K562 (cell line): ENCODE measurements at regions not wholly inside any gene's neighbourhood (a gene's known extent, or its start where the extent isn't known, plus 50 kb on each side); places are given as distances from the start of the nearest gene placed in this dataset.
A peak's percentile ranks its signal among the peaks of the same experiment; 100 is the strongest.

ENCODE experiments used
- ATAC-seq: fragments of 200-7000 bp; cut with Tn5 transposase; 3 replicates; pipeline ENCODE4 v1.9.1; 2020; ENCODE audit warnings: moderate library complexity
- BruUV-seq: library from RNA; stranded (reverse); fragments of 400-500 nt; replicated peaks from 2 replicates; lab custom pipeline; 2021; lab: Mats Ljungman, UMichigan
- CTCF ChIA-PET: fragments of 300-600 bp; formaldehyde crosslinking; extraction: SDS; loops from one replicate; lab custom pipeline; 2021; ENCODE audit warnings: low intra/inter-chr PET ratio; lab: Yijun Ruan, JAX
- POLR2A ChIA-PET: fragments of 300-600, 350-650 bp; sonication (Branson Sonifier 250); formaldehyde crosslinking; extraction: SDS; loops from one replicate; lab custom pipeline; 2021; ENCODE audit warnings: antibody characterized with exemption, inconsistent platforms; lab: Yijun Ruan, JAX
- DNase-seq, 4 experiments: peaks; one replicate each; pipeline versions ENCODE4 v3.0.0 to v3.0.0-alpha.2; 2011 to 2018; ENCODE audit warnings: low spot score in 3 of 4, mixed read lengths in 3 of 4; ENCODE audit errors: extremely low read depth in 1 of 4
- FAIRE-seq: peaks from 2 replicates; lab custom pipeline; 2011; peaks lifted over from hg19 to GRCh38; lab: Jason Lieb, UNC
- H2AFZ ChIP-seq: 2 replicates; pipeline ENCODE4 v1.6.0; 2011; ENCODE audit warnings: low read depth, low read length, control low read depth, inconsistent platforms
- H3K27ac ChIP-seq: fragments of 200-600 bp; 3 replicates; pipeline ENCODE4 v1.8.0; 2011; ENCODE audit warnings: low read depth, mild to moderate bottlenecking, control low read depth, inconsistent platforms, low read length, moderate library complexity, mixed read lengths; ENCODE audit errors: extremely low read depth
- H3K27me3 ChIP-seq, 2 experiments: fragments of 300-600 bp in 1 of 2; 2 replicates in 1 of 2; 3 replicates in 1 of 2; pipeline versions ENCODE4 v1.6.0 to v1.8.0; 2011; ENCODE audit warnings: inconsistent platforms in 2 of 2, low read length in 2 of 2, mild to moderate bottlenecking in 1 of 2, mixed read lengths in 1 of 2, moderate library complexity in 1 of 2; ENCODE audit not compliant: control insufficient read depth in 2 of 2, insufficient read depth in 2 of 2
- H3K36me3 ChIP-seq: fragments of 300-600 bp; 3 replicates; pipeline ENCODE4 v1.8.0; 2011; ENCODE audit warnings: mild to moderate bottlenecking, low read length, inconsistent platforms; ENCODE audit not compliant: control insufficient read depth, insufficient read depth
- H3K4me1 ChIP-seq, 2 experiments: fragments of 200-600 bp in 1 of 2; replicated peaks in 1 of 2; 2 replicates in 1 of 2; 3 replicates in 1 of 2; pipeline versions ENCODE4 v1.5.1 to v1.8.0; 2011; ENCODE audit warnings: inconsistent platforms in 2 of 2, low read length in 2 of 2, mild to moderate bottlenecking in 1 of 2, mixed read lengths in 1 of 2, moderate library complexity in 1 of 2; ENCODE audit not compliant: control insufficient read depth in 2 of 2, insufficient read depth in 2 of 2
- H3K4me2 ChIP-seq: 2 replicates; pipeline ENCODE4 v1.6.1; 2011; ENCODE audit warnings: low read length, control low read depth, inconsistent platforms, mixed read lengths; ENCODE audit not compliant: insufficient read depth
- H3K4me3 ChIP-seq: fragments of 200-600 bp; sonication (generic), shearing (Covaris generic); 2 replicates; pipeline ENCODE4 v1.5.1; 2016; ENCODE audit warnings: control low read depth, inconsistent platforms
- H3K79me2 ChIP-seq: fragments of 200-600 bp; 3 replicates; pipeline ENCODE4 v1.8.0; 2011; ENCODE audit warnings: low read length, inconsistent platforms; ENCODE audit not compliant: control insufficient read depth, insufficient read depth
- H3K9ac ChIP-seq, 2 experiments: 2 replicates each; pipeline versions ENCODE4 v1.6.0 to v1.6.1; 2011; ENCODE audit warnings: low read depth in 2 of 2, low read length in 2 of 2, control low read depth in 1 of 2, inconsistent platforms in 1 of 2, mild to moderate bottlenecking in 1 of 2, mixed read lengths in 1 of 2; ENCODE audit not compliant: insufficient read depth in 1 of 2
- H3K9me1 ChIP-seq: one replicate; pipeline ENCODE4 v1.6.0; 2011; ENCODE audit warnings: inconsistent platforms, mild to moderate bottlenecking, low read length, moderate library complexity; ENCODE audit not compliant: control insufficient read depth, insufficient read depth
- H3K9me3 ChIP-seq: replicated peaks from 2 replicates; pipeline ENCODE4 v1.5.1; 2011; ENCODE audit warnings: low read depth, low read length, inconsistent platforms; ENCODE audit not compliant: control insufficient read depth, insufficient read depth
- H4K20me1 ChIP-seq: replicated peaks from 2 replicates; pipeline ENCODE4 v1.6.1; 2011; ENCODE audit warnings: low read length, inconsistent platforms, mixed read lengths; ENCODE audit not compliant: control insufficient read depth, insufficient read depth
- ATF1 ChIP-seq, 2 experiments: fragments of 450-650 bp in 1 of 2; IDR thresholded peaks; 2 replicates each; pipeline ENCODE4 v1.6.1; 2016; ENCODE audit warnings: missing compliant biosample characterization in 1 of 2, missing genetic modification characterization in 1 of 2
- CBFA2T3 ChIP-seq: fragments of 450-650 bp; IDR thresholded peaks from 2 replicates; pipeline ENCODE4 v1.6.1; 2017
- FOXK2 ChIP-seq, 2 experiments: fragments of 450-650 bp; IDR thresholded peaks in 1 of 2; conservative IDR thresholded peaks in 1 of 2; 2 replicates each; pipeline ENCODE4 v1.6.1; 2016; ENCODE audit warnings: low read depth in 2 of 2, mild to moderate bottlenecking in 1 of 2
- HNRNPL ChIP-seq: fragments of 200-400 bp; formaldehyde crosslinking; IDR thresholded peaks from 2 replicates; pipeline ENCODE4 v1.6.1; 2017; ENCODE audit warnings: low read depth, mild to moderate bottlenecking, low read length
- NUFIP1 ChIP-seq: fragments of 450-650 bp; IDR thresholded peaks from 2 replicates; pipeline ENCODE4 v1.6.1; 2018; ENCODE audit not compliant: partially characterized antibody
- SMAD3 ChIP-seq: fragments of 450-650 bp; formaldehyde crosslinking; conservative IDR thresholded peaks from 2 replicates; pipeline ENCODE4 v1.4.0; 2020; ENCODE audit warnings: mild to moderate bottlenecking
- TRIM28 ChIP-seq: fragments of 450-650 bp; IDR thresholded peaks from 2 replicates; pipeline ENCODE4 v1.6.1; 2017
- ZNF175 ChIP-seq: fragments of 200-800 bp; sonication (Bioruptor generic); IDR thresholded peaks from 2 replicates; pipeline ENCODE4 v1.6.1; 2016; ENCODE audit warnings: low read depth, mild to moderate bottlenecking, missing genetic modification characterization, missing compliant biosample characterization
- ZNF354B ChIP-seq: fragments of 250-450 bp; sonication (Bioruptor Pico); IDR thresholded peaks from 2 replicates; pipeline ENCODE4 v1.4.0; 2020
- ZNF766 ChIP-seq: fragments of 200-800 bp; sonication (Bioruptor generic); conservative IDR thresholded peaks from 2 replicates; pipeline ENCODE4 v1.6.1; 2016; ENCODE audit warnings: missing genetic modification characterization, missing compliant biosample characterization
- ZNF780A ChIP-seq: fragments of 250-450 bp; sonication (Bioruptor Pico); IDR thresholded peaks from 2 replicates; pipeline ENCODE4 v1.5.0; 2021; ENCODE audit warnings: mild to moderate bottlenecking
- ZNF79 ChIP-seq: fragments of 250-450 bp; sonication (Bioruptor Pico); IDR thresholded peaks from 2 replicates; pipeline ENCODE4 v1.4.0; 2020; ENCODE audit warnings: low read depth, mild to moderate bottlenecking, moderate library complexity
- WGBS: fragments of 100-300 bp; shearing (Covaris generic); methylation state at CpG from one replicate; pipeline ENCODE4 v1.1.6; 2016; ENCODE audit warnings: low coverage, mixed read lengths; ENCODE audit not compliant: insufficient coverage; ENCODE audit errors: missing lambda C conversion rate; 5-methylcytosine and 5-hydroxymethylcytosine counted together
- in situ Hi-C: fragments of 300-500 bp; cut with MboI; formaldehyde crosslinking; loops from 4 replicates; pipeline ENCODE4 v1.15.0; 2018; ENCODE audit warnings: inconsistent platforms, mixed read lengths
- intact Hi-C: fragments of 100-400 bp; cut with micrococcal nuclease; formaldehyde crosslinking; loops from 2 replicates; pipeline ENCODE4 v1.14.2; 2022
- TF ChIP-seq, protein P1 (sequence below): fragments of 250-450 bp; sonication (Bioruptor Pico); IDR thresholded peaks from 2 replicates; pipeline ENCODE4 v1.4.0; 2020
- TF ChIP-seq, protein P2 (sequence below): fragments of 250-450 bp; sonication (Bioruptor Pico); IDR thresholded peaks from 2 replicates; pipeline ENCODE4 v1.8.0; 2022; ENCODE audit warnings: inconsistent platforms
- TF ChIP-seq, protein P3 (sequence below): fragments of 250-450 bp; sonication (Bioruptor Pico); IDR thresholded peaks from 2 replicates; pipeline ENCODE4 v1.8.0; 2022; ENCODE audit warnings: moderate library complexity, mild to moderate bottlenecking, inconsistent platforms

DNA sequence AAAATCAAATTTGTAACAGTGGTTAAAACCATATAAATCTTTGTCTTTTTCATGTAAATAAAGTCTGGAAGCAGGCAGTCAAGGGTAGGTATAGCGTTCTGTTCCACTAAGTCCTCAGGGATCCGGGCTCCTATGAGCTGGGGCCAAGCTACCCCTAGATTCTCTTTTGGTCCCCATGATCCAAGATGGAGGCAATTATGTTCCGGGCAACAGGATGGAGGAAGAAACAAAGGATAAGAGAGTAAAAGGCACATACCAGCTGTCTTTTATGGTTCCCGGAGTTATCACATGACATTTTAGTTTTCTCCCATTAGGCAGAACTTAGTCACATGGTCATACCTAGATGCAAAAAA is 224.4 kb upstream of the NFE2L3 start:
- Histone ChIP-seq H3K27me3 (no peaks in the 10 kb centered on the region), H3K36me3 (no peaks in the 10 kb centered on the region), H3K9me1 (no peaks in the 10 kb centered on the region), H3K27ac (peak overlapping the region; percentile 61; the same call in 1 of the 3 replicates), H3K9ac (no peak overlapping the region), H4K20me1 (no peaks in the 10 kb centered on the region), H3K4me1 (peaks cover 7 to 18% of the 10 kb centered on the region in 2 experiments), H3K4me2 (0 out of 2 replicates have a peak overlapping the region, but pooled peaks have one; percentile 24), H3K9me3 (no peaks in the 10 kb centered on the region; the same call in 1 of the 2 replicates), H3K79me2 (no peaks in the 10 kb centered on the region), H3K4me3 (no peak overlapping the region), H2AFZ (peak overlapping the region; percentile 62)
- ATAC-seq (no peak), FAIRE-seq (no peak), DNase-seq (no peak)
- in situ Hi-C loops, result no loop called here
- ChIA-PET CTCF (no interaction called here), POLR2A (interaction anchor here (0.5 kb wide), 1 partner anchor 141 kb away, joined by 4 read pairs; no protein-coding TSS in a partner anchor)
- intact Hi-C loops, result loop anchor here (2.0 kb wide), 1 partner anchor 31 kb away; no protein-coding TSS in a partner anchor
- BruUV-seq, result no TSS peak
- WGBS, result 27% methylated on average over 4 of the region's 4 CpGs
- TF ChIP-seq ZNF780A (CRISPR knock-in tag) (0 out of 2 replicates have a peak, but pooled peaks have one; percentile 17), ZNF79 (peak; percentile 88), ZNF766 (CRISPR knock-in tag) (peak; percentile 57; the same call in 1 of the 2 replicates), FOXK2 (conservative IDR thresholded peaks at IDR 0.05 in 1 of 2, IDR thresholded peaks at IDR 0.05 in 1 of 2; ENCODE audit: low read depth in 2 of 2) (no peak), SMAD3 (peak; percentile 79; the same call in 1 of the 2 replicates), ATF1 (CRISPR knock-in tag; IDR thresholded peaks at IDR 0.05) (no peak), ATF1 (tag; IDR thresholded peaks at IDR 0.05) (no peak), HNRNPL (no peak), NUFIP1 (no peak), CBFA2T3 (no peak), TRIM28 (no peak), ZNF175 (CRISPR knock-in tag) (peak; percentile 95), ZNF354B (CRISPR knock-in tag) (0 out of 2 replicates have a peak, but pooled peaks have one; percentile 51)
- TF ChIP-seq, protein P1, sequence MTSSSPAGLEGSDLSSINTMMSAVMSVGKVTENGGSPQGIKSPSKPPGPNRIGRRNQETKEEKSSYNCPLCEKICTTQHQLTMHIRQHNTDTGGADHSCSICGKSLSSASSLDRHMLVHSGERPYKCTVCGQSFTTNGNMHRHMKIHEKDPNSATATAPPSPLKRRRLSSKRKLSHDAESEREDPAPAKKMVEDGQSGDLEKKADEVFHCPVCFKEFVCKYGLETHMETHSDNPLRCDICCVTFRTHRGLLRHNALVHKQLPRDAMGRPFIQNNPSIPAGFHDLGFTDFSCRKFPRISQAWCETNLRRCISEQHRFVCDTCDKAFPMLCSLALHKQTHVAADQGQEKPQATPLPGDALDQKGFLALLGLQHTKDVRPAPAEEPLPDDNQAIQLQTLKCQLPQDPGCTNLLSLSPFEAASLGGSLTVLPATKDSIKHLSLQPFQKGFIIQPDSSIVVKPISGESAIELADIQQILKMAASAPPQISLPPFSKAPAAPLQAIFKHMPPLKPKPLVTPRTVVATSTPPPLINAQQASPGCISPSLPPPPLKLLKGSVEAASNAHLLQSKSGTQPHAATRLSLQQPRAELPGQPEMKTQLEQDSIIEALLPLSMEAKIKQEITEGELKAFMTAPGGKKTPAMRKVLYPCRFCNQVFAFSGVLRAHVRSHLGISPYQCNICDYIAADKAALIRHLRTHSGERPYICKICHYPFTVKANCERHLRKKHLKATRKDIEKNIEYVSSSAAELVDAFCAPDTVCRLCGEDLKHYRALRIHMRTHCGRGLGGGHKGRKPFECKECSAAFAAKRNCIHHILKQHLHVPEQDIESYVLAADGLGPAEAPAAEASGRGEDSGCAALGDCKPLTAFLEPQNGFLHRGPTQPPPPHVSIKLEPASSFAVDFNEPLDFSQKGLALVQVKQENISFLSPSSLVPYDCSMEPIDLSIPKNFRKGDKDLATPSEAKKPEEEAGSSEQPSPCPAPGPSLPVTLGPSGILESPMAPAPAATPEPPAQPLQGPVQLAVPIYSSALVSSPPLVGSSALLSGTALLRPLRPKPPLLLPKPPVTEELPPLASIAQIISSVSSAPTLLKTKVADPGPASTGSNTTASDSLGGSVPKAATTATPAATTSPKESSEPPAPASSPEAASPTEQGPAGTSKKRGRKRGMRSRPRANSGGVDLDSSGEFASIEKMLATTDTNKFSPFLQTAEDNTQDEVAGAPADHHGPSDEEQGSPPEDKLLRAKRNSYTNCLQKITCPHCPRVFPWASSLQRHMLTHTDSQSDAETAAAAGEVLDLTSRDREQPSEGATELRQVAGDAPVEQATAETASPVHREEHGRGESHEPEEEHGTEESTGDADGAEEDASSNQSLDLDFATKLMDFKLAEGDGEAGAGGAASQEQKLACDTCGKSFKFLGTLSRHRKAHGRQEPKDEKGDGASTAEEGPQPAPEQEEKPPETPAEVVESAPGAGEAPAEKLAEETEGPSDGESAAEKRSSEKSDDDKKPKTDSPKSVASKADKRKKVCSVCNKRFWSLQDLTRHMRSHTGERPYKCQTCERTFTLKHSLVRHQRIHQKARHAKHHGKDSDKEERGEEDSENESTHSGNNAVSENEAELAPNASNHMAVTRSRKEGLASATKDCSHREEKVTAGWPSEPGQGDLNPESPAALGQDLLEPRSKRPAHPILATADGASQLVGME (CRISPR knock-in tag), result peak; percentile 92
- TF ChIP-seq, protein P2, sequence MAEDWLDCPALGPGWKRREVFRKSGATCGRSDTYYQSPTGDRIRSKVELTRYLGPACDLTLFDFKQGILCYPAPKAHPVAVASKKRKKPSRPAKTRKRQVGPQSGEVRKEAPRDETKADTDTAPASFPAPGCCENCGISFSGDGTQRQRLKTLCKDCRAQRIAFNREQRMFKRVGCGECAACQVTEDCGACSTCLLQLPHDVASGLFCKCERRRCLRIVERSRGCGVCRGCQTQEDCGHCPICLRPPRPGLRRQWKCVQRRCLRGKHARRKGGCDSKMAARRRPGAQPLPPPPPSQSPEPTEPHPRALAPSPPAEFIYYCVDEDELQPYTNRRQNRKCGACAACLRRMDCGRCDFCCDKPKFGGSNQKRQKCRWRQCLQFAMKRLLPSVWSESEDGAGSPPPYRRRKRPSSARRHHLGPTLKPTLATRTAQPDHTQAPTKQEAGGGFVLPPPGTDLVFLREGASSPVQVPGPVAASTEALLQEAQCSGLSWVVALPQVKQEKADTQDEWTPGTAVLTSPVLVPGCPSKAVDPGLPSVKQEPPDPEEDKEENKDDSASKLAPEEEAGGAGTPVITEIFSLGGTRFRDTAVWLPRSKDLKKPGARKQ (CRISPR knock-in tag), result 0 out of 2 replicates have a peak, but pooled peaks have one; percentile 61
- TF ChIP-seq, protein P3, sequence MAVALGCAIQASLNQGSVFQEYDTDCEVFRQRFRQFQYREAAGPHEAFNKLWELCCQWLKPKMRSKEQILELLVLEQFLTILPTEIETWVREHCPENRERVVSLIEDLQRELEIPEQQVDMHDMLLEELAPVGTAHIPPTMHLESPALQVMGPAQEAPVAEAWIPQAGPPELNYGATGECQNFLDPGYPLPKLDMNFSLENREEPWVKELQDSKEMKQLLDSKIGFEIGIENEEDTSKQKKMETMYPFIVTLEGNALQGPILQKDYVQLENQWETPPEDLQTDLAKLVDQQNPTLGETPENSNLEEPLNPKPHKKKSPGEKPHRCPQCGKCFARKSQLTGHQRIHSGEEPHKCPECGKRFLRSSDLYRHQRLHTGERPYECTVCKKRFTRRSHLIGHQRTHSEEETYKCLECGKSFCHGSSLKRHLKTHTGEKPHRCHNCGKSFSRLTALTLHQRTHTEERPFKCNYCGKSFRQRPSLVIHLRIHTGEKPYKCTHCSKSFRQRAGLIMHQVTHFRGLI, result peak; percentile 68; the same call in 1 of the 2 replicates
